ENCODE measurements at regions not wholly inside any gene's neighbourhood (a gene's known extent, or its start where the extent isn't known, plus 50 kb on each side); places are given as distances from the start of the nearest gene placed in this dataset.

- in situ Hi-C loops (cut with MboI; ENCODE audit: low sequenced_read_pairs) = no loop called here
Observed at GRCh38 chr20:57009775-57010174, 256.7 kb downstream of the BMP7 start.

- in situ Hi-C loops (cut with MboI; ENCODE audit: low sequenced_read_pairs) = no loop called here
Observed at GRCh38 chr20:57012691-57013090, 253.8 kb downstream of the BMP7 start.

- in situ Hi-C loops (cut with MboI; ENCODE audit: low sequenced_read_pairs) = no loop called here
Observed at GRCh38 chr20:57013217-57013616, 253.2 kb downstream of the BMP7 start.

GRCh38 chr20:57013741-57014140, 252.7 kb downstream of the BMP7 start:
- in situ Hi-C loops (cut with MboI; ENCODE audit: low sequenced_read_pairs) = no loop called here

- in situ Hi-C loops (cut with MboI; ENCODE audit: low sequenced_read_pairs) = no loop called here
Observed at GRCh38 chr20:57020364-57020763, 246.1 kb downstream of the BMP7 start.

- in situ Hi-C loops (cut with MboI; ENCODE audit: low sequenced_read_pairs) = no loop called here
Observed at GRCh38 chr20:57022306-57022705, 244.1 kb downstream of the BMP7 start.

GRCh38 chr20:57023007-57023406, 243.4 kb downstream of the BMP7 start:
- in situ Hi-C loops (cut with MboI; ENCODE audit: low sequenced_read_pairs) = no loop called here

GRCh38 chr20:57023997-57024396, 242.4 kb downstream of the BMP7 start:
- in situ Hi-C loops (cut with MboI; ENCODE audit: low sequenced_read_pairs) = no loop called here

GRCh38 chr20:57024849-57025248, 241.6 kb downstream of the BMP7 start:
- in situ Hi-C loops (cut with MboI; ENCODE audit: low sequenced_read_pairs) = no loop called here

GRCh38 chr20:57025261-57025660, 241.2 kb downstream of the BMP7 start:
- in situ Hi-C loops (cut with MboI; ENCODE audit: low sequenced_read_pairs) = no loop called here

- in situ Hi-C loops (cut with MboI; ENCODE audit: low sequenced_read_pairs) = no loop called here
Observed at GRCh38 chr20:57025666-57026224, 240.7 kb downstream of the BMP7 start.

GRCh38 chr20:57027777-57028176, 238.7 kb downstream of the BMP7 start:
- in situ Hi-C loops (cut with MboI; ENCODE audit: low sequenced_read_pairs) = no loop called here

- in situ Hi-C loops (cut with MboI; ENCODE audit: low sequenced_read_pairs) = no loop called here
Observed at GRCh38 chr20:57030611-57031600, 235.5 kb downstream of the BMP7 start.

GRCh38 chr20:57031867-57032355, 234.5 kb downstream of the BMP7 start:
- in situ Hi-C loops (cut with MboI; ENCODE audit: low sequenced_read_pairs) = no loop called here

- in situ Hi-C loops (cut with MboI; ENCODE audit: low sequenced_read_pairs) = no loop called here
Observed at GRCh38 chr20:57032847-57033246, 233.6 kb downstream of the BMP7 start.

GRCh38 chr20:57034001-57034400, 232.4 kb downstream of the BMP7 start:
- in situ Hi-C loops (cut with MboI; ENCODE audit: low sequenced_read_pairs) = no loop called here

GRCh38 chr20:57037689-57038088, 228.8 kb downstream of the BMP7 start:
- in situ Hi-C loops (cut with MboI; ENCODE audit: low sequenced_read_pairs) = no loop called here

GRCh38 chr20:57038608-57039440, 227.6 kb downstream of the BMP7 start:
- in situ Hi-C loops (cut with MboI; ENCODE audit: low sequenced_read_pairs) = no loop called here

GRCh38 chr20:57040466-57040865, 226.0 kb downstream of the BMP7 start:
- in situ Hi-C loops (cut with MboI; ENCODE audit: low sequenced_read_pairs) = no loop called here

GRCh38 chr20:57040924-57041323, 225.5 kb downstream of the BMP7 start:
- in situ Hi-C loops (cut with MboI; ENCODE audit: low sequenced_read_pairs) = no loop called here

GRCh38 chr20:57043091-57043490, 223.3 kb downstream of the BMP7 start:
- in situ Hi-C loops (cut with MboI; ENCODE audit: low sequenced_read_pairs) = no loop called here
